Natural killer cell treated with Interleukin-12 subunit alpha and Interleukin-12 subunit beta and Interleukin-15 and Interleukin-18, amount 100 ng/mL, for 72 hours (primary cell): ENCODE measurements at regions not wholly inside any gene's neighbourhood (a gene's known extent, or its start where the extent isn't known, plus 50 kb on each side); places are given as distances from the start of the nearest gene placed in this dataset.

Source experiments
- ATAC-seq, 2 donors: fragments of 150-1000 bp; cut with Tn5 transposase in 1 of 2; sonication (Bioruptor Pico), chemical (Tn5 transposase) in 1 of 2; 2 replicates each; pipeline ENCODE4 v1.10.0; 2021
- DNase-seq: peaks from one replicate; pipeline ENCODE4 v3.0.0; 2022; ENCODE audit warnings: low spot score
- H3K27ac Mint-ChIP-seq, 2 donors: 1 replicate in 1 of 2; 2 replicates in 1 of 2; pipeline ENCODE4 v1.8.0; 2022; ENCODE audit warnings: mixed read lengths in 2 of 2, mild to moderate bottlenecking in 1 of 2, moderate library complexity in 1 of 2
- H3K27me3 Mint-ChIP-seq, 2 donors: 1 replicate in 1 of 2; 2 replicates in 1 of 2; pipeline ENCODE4 v1.8.0; 2022; ENCODE audit warnings: mixed read lengths in 2 of 2
- H3K36me3 Mint-ChIP-seq: one replicate; pipeline ENCODE4 v1.8.0; 2022; ENCODE audit warnings: mixed read lengths
- H3K4me1 Mint-ChIP-seq, 2 donors: 1 replicate in 1 of 2; 2 replicates in 1 of 2; pipeline ENCODE4 v1.8.0; 2022; ENCODE audit warnings: low read depth in 2 of 2, mixed read lengths in 2 of 2, mild to moderate bottlenecking in 1 of 2
- H3K4me3 Mint-ChIP-seq: one replicate; pipeline ENCODE4 v1.8.0; 2022; ENCODE audit warnings: mixed read lengths
- H3K9me3 Mint-ChIP-seq: 2 replicates; pipeline ENCODE4 v1.8.0; 2022; ENCODE audit warnings: mixed read lengths

- Mint-ChIP-seq H3K4me3 (no peak overlapping the region), H3K9me3 (peaks cover 30% of the 10 kb centered on the region), H3K27me3 (no peaks in the 10 kb centered on the region), H3K36me3 (peaks cover 9% of the 10 kb centered on the region), H3K27ac (no peak overlapping the region), H3K4me1 (no peaks in the 10 kb centered on the region)
- DNase-seq (no peak), ATAC-seq (no peak)
Measured at GRCh38 chr11:80512491-80512890, 1071.7 kb upstream of the TENM4 start.

DNA sequence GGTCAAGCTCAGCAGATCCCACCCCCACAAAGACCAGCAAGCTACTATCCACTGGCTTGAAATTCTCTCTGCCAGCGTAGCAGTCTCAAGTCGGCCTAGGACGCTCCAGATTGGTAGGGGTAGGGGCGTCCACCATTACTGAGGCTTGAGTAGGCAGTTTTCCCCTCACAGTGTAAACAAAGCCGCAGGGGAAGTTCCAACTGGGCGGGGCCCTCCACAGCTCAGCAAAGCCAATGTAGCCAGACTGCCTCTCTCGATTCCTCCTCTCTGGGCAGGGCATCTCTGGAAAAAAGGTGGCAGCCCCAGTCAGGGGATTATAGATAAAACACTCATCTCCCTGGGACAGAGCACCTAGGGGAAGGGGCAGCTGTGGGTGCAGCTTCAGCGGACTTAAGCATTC is 1064.9 kb upstream of the TENM4 start:
- peaks cover 12% of the 10 kb centered on the region for H3K9me3 Mint-ChIP-seq
- H3K27ac Mint-ChIP-seq, result no peak overlapping the region
- DNase-seq (no peak), ATAC-seq (no peak)
- H3K4me1 Mint-ChIP-seq, result no peaks in the 10 kb centered on the region
- H3K27me3 Mint-ChIP-seq, result no peaks in the 10 kb centered on the region
- peaks cover 15% of the 10 kb centered on the region for H3K36me3 Mint-ChIP-seq
- H3K4me3 Mint-ChIP-seq, result no peak overlapping the region

GRCh38 chr11:80503990-80504389 is 1063.2 kb upstream of the TENM4 start:
- H3K27me3 Mint-ChIP-seq, result no peaks in the 10 kb centered on the region
- H3K4me3 Mint-ChIP-seq, result no peak overlapping the region
- no peak for DNase-seq
- ATAC-seq, result no peak
- H3K9me3 Mint-ChIP-seq, result peaks cover 18% of the 10 kb centered on the region
- H3K36me3 Mint-ChIP-seq, result peaks cover 15% of the 10 kb centered on the region
- H3K4me1 Mint-ChIP-seq, result no peaks in the 10 kb centered on the region
- no peak overlapping the region for H3K27ac Mint-ChIP-seq

GRCh38 chr11:80502511-80502910 is 1061.7 kb upstream of the TENM4 start:
- Mint-ChIP-seq H3K9me3 (peaks cover 13% of the 10 kb centered on the region), H3K27ac (no peak overlapping the region), H3K4me3 (no peak overlapping the region), H3K27me3 (no peaks in the 10 kb centered on the region), H3K4me1 (no peaks in the 10 kb centered on the region), H3K36me3 (peaks cover 7% of the 10 kb centered on the region)
- DNase-seq (no peak), ATAC-seq (no peak)

GRCh38 chr11:80495116-80495515 is 1054.3 kb upstream of the TENM4 start:
- Mint-ChIP-seq H3K36me3 (no peaks in the 10 kb centered on the region), H3K4me1 (no peaks in the 10 kb centered on the region), H3K27me3 (no peaks in the 10 kb centered on the region), H3K9me3 (peaks cover 17% of the 10 kb centered on the region), H3K27ac (no peak overlapping the region), H3K4me3 (no peak overlapping the region)
- ATAC-seq (no peak), DNase-seq (no peak)

GRCh38 chr11:80487952-80488351 is 1047.1 kb upstream of the TENM4 start:
- H3K27me3 Mint-ChIP-seq, result no peaks in the 10 kb centered on the region
- H3K27ac Mint-ChIP-seq, result no peak overlapping the region
- H3K36me3 Mint-ChIP-seq, result no peaks in the 10 kb centered on the region
- no peak overlapping the region for H3K4me3 Mint-ChIP-seq
- H3K9me3 Mint-ChIP-seq, result peaks cover 30% of the 10 kb centered on the region
- no peaks in the 10 kb centered on the region for H3K4me1 Mint-ChIP-seq
- ATAC-seq, result no peak
- no peak for DNase-seq

DNA sequence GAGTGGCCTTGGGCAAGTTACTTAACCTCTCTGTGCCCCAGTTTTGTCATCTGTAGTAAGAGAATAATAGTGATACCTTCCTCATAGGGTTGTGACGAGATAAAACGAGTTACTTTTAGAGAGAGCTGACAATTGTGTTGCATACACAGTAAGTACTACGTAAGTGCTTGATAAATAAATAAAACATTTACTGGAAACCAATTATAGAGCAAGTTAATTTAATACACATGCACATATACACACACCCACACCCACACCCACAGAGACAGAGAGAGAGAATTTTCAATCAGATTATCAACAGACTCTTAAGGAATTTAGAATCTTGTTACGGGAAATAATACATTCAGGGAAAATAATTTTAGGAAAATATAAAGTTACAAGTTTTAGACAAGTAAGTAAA is 1045.8 kb upstream of the TENM4 start:
- H3K4me3 Mint-ChIP-seq, result no peak overlapping the region
- no peaks in the 10 kb centered on the region for H3K4me1 Mint-ChIP-seq
- H3K27me3 Mint-ChIP-seq, result no peaks in the 10 kb centered on the region
- DNase-seq, result no peak
- no peak for ATAC-seq
- no peaks in the 10 kb centered on the region for H3K36me3 Mint-ChIP-seq
- H3K9me3 Mint-ChIP-seq, result peaks cover 30% of the 10 kb centered on the region
- H3K27ac Mint-ChIP-seq, result no peak overlapping the region

- no peaks in the 10 kb centered on the region for H3K36me3 Mint-ChIP-seq
- no peaks in the 10 kb centered on the region for H3K4me1 Mint-ChIP-seq
- H3K9me3 Mint-ChIP-seq, result peaks cover 7% of the 10 kb centered on the region
- no peak overlapping the region for H3K4me3 Mint-ChIP-seq
- DNase-seq (no peak), ATAC-seq (no peak)
- no peak overlapping the region for H3K27ac Mint-ChIP-seq
- H3K27me3 Mint-ChIP-seq, result no peaks in the 10 kb centered on the region
Measured at GRCh38 chr11:80477178-80477577, 1036.3 kb upstream of the TENM4 start.

DNA sequence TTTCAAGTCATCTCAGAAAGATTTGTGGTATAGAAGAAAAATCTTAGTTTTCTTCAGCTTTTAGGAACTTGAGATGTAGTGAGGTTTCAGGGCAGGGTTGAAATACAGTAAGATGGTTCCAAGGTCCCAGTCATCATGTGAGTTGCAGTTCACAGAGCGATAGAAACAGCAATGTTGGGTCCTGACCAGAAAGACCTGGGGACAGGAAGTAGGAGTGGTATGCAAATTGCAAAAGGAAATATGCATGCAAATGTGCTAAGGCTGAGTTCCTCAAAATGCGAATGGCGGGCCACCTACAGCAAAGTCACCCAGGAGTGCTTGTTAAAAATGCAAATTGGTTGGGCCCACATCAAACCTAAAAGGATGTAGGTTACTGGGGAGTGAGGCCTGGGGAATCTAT is 1032.7 kb upstream of the TENM4 start:
- Mint-ChIP-seq H3K4me1 (no peaks in the 10 kb centered on the region), H3K27ac (no peak overlapping the region), H3K9me3 (peaks cover 7% of the 10 kb centered on the region), H3K36me3 (no peaks in the 10 kb centered on the region), H3K27me3 (no peaks in the 10 kb centered on the region), H3K4me3 (no peak overlapping the region)
- DNase-seq (no peak), ATAC-seq (no peak)

GRCh38 chr11:80469871-80470270 is 1029.0 kb upstream of the TENM4 start:
- Mint-ChIP-seq H3K4me3 (no peak overlapping the region), H3K27ac (no peak overlapping the region), H3K9me3 (peaks cover 20% of the 10 kb centered on the region), H3K27me3 (no peaks in the 10 kb centered on the region), H3K36me3 (peaks cover 10% of the 10 kb centered on the region), H3K4me1 (no peaks in the 10 kb centered on the region)
- ATAC-seq (no peak), DNase-seq (no peak)

GRCh38 chr11:80466570-80466969 is 1025.7 kb upstream of the TENM4 start:
- Mint-ChIP-seq H3K9me3 (peaks cover 19% of the 10 kb centered on the region), H3K27me3 (no peaks in the 10 kb centered on the region), H3K27ac (no peak overlapping the region), H3K4me3 (no peak overlapping the region), H3K36me3 (peaks cover 14% of the 10 kb centered on the region), H3K4me1 (no peaks in the 10 kb centered on the region)
- no peak for ATAC-seq
- no peak for DNase-seq

GRCh38 chr11:80462211-80462610 is 1021.4 kb upstream of the TENM4 start:
- ATAC-seq (no peak), DNase-seq (no peak)
- H3K27me3 Mint-ChIP-seq, result no peaks in the 10 kb centered on the region
- no peaks in the 10 kb centered on the region for H3K4me1 Mint-ChIP-seq
- H3K36me3 Mint-ChIP-seq, result peaks cover 18% of the 10 kb centered on the region
- H3K4me3 Mint-ChIP-seq, result no peak overlapping the region
- no peak overlapping the region for H3K27ac Mint-ChIP-seq
- peaks cover 31% of the 10 kb centered on the region for H3K9me3 Mint-ChIP-seq

- no peaks in the 10 kb centered on the region for H3K4me1 Mint-ChIP-seq
- H3K27me3 Mint-ChIP-seq, result no peaks in the 10 kb centered on the region
- H3K27ac Mint-ChIP-seq, result no peak overlapping the region
- no peak for DNase-seq
- peaks cover 28% of the 10 kb centered on the region for H3K9me3 Mint-ChIP-seq
- no peak for ATAC-seq
- peaks cover 4% of the 10 kb centered on the region for H3K36me3 Mint-ChIP-seq
- H3K4me3 Mint-ChIP-seq, result no peak overlapping the region
Measured at GRCh38 chr11:80458376-80458775, 1017.5 kb upstream of the TENM4 start.

DNA sequence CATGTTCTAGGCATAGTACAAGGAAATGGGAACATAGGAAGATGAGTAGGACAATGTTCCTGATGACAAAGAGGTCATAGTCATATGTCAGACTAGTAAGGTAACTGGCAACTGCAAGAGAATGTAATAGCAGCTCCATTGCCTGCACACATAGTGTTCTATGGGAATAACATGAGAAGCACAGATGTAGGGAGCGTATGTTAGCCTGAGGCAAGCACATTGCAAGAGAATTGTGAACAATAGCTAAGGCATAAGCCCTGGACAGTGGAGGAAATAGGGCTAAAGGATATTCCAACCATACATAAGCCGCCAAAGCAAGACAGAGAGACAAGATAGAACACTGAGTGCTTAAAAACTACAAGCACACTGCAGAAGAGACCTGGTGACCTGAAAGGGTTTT is 1017.0 kb upstream of the TENM4 start:
- Mint-ChIP-seq H3K27ac (no peak overlapping the region), H3K4me1 (no peaks in the 10 kb centered on the region), H3K4me3 (no peak overlapping the region), H3K36me3 (peaks cover 4% of the 10 kb centered on the region), H3K27me3 (no peaks in the 10 kb centered on the region), H3K9me3 (peaks cover 28% of the 10 kb centered on the region)
- ATAC-seq, result no peak
- DNase-seq, result no peak

DNA sequence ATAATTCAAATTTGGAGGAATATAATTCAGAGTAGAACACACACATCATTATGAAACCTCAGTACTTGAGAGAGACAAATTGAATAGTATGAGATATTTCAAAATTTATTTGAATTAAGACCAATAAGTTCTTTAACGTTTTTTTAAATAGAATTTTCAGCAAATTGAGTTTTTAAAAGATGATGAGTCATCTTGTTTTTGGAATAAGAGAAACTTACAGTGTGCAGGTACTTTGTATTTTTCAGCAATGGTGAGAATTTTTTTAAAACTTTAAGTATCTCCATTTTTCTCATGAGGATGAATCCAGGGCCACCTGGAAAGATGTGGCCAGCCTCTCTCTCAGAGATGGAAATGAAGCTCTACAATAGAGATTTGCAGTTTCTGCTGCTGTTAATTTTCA is 1015.0 kb upstream of the TENM4 start:
- Mint-ChIP-seq H3K4me3 (no peak overlapping the region), H3K9me3 (peaks cover 33% of the 10 kb centered on the region), H3K36me3 (peaks cover 10% of the 10 kb centered on the region), H3K27me3 (no peaks in the 10 kb centered on the region), H3K27ac (no peak overlapping the region), H3K4me1 (no peaks in the 10 kb centered on the region)
- DNase-seq (no peak), ATAC-seq (no peak)
